H9 (cell line): ENCODE measurements at regions not wholly inside any gene's neighbourhood (a gene's known extent, or its start where the extent isn't known, plus 50 kb on each side); places are given as distances from the start of the nearest gene placed in this dataset.

ENCODE experiments used
- DNase-seq: peaks from one replicate; pipeline ENCODE4 v3.0.0-alpha.2; 2017
- H2AFZ ChIP-seq: one replicate; pipeline ENCODE4 v1.6.1; 2013; ENCODE audit warnings: mild to moderate bottlenecking, low read length, control low read depth, moderate library complexity
- H2AK5ac ChIP-seq: 2 replicates; pipeline ENCODE4 v1.6.1; 2013; ENCODE audit warnings: low read length, control low read depth, mixed read lengths; ENCODE audit not compliant: insufficient read length
- H2BK120ac ChIP-seq: one replicate; pipeline ENCODE4 v1.6.1; 2013; ENCODE audit warnings: low read depth, mild to moderate bottlenecking, low read length, control low read depth, inconsistent platforms; ENCODE audit not compliant: poor library complexity, severe bottlenecking
- H2BK12ac ChIP-seq: 2 replicates; pipeline ENCODE4 v1.6.1; 2013; ENCODE audit warnings: low read length, control low read depth, mixed read lengths, low read depth; ENCODE audit not compliant: insufficient read length
- H2BK15ac ChIP-seq: 2 replicates; pipeline ENCODE4 v1.6.1; 2013; ENCODE audit warnings: low read depth, low read length, control low read depth
- H2BK20ac ChIP-seq: one replicate; pipeline ENCODE4 v1.6.1; 2013; ENCODE audit warnings: low read depth, mild to moderate bottlenecking, low read length, control low read depth, inconsistent platforms; ENCODE audit not compliant: poor library complexity, severe bottlenecking
- H2BK5ac ChIP-seq: 2 replicates; pipeline ENCODE4 v1.6.1; 2013; ENCODE audit warnings: low read length, control low read depth, mixed read lengths; ENCODE audit not compliant: insufficient read length
- H3K14ac ChIP-seq: 2 replicates; pipeline ENCODE4 v1.6.1; 2013; ENCODE audit warnings: low read length, control low read depth; ENCODE audit not compliant: insufficient read depth
- H3K18ac ChIP-seq: 2 replicates; pipeline ENCODE4 v1.6.1; 2013; ENCODE audit warnings: low read depth, mild to moderate bottlenecking, mixed read lengths, low read length, control low read depth; ENCODE audit not compliant: insufficient read length
- H3K23ac ChIP-seq: 2 replicates; pipeline ENCODE4 v1.6.1; 2013; ENCODE audit warnings: low read length, control low read depth, mixed read lengths, low read depth; ENCODE audit not compliant: insufficient read length
- H3K23me2 ChIP-seq: 2 replicates; pipeline ENCODE4 v1.6.1; 2013; ENCODE audit warnings: low read depth, mild to moderate bottlenecking, mixed read lengths, low read length, control low read depth; ENCODE audit not compliant: insufficient read length, poor library complexity, severe bottlenecking
- H3K27ac ChIP-seq: 2 replicates; pipeline ENCODE4 v1.5.1; 2013; ENCODE audit warnings: low read length, control low read depth, mixed read lengths, low read depth; ENCODE audit not compliant: insufficient read length
- H3K27me3 ChIP-seq: 2 replicates; pipeline ENCODE4 v1.6.1; 2013; ENCODE audit warnings: low read length, control low read depth, inconsistent platforms; ENCODE audit not compliant: insufficient read depth
- H3K4ac ChIP-seq: 2 replicates; pipeline ENCODE4 v1.6.1; 2013; ENCODE audit warnings: low read depth, mild to moderate bottlenecking, control low read depth, inconsistent platforms, low read length, moderate library complexity
- H3K4me1 ChIP-seq: 2 replicates; pipeline ENCODE4 v1.6.1; 2013; ENCODE audit warnings: low read length, control low read depth, inconsistent platforms; ENCODE audit not compliant: insufficient read depth
- H3K4me2 ChIP-seq: 2 replicates; pipeline ENCODE4 v1.6.1; 2013; ENCODE audit warnings: low read length, control low read depth, mixed read lengths; ENCODE audit not compliant: insufficient read length, insufficient read depth
- H3K56ac ChIP-seq: 2 replicates; pipeline ENCODE4 v1.6.1; 2013; ENCODE audit warnings: low read depth, mild to moderate bottlenecking, mixed read lengths, low read length, control low read depth; ENCODE audit not compliant: insufficient read length
- H3K79me1 ChIP-seq: 2 replicates; pipeline ENCODE4 v1.6.1; 2013; ENCODE audit warnings: low read depth, mild to moderate bottlenecking, moderate library complexity, low read length, control low read depth, inconsistent platforms; ENCODE audit not compliant: insufficient read depth, poor library complexity, severe bottlenecking
- H3K79me2 ChIP-seq: 2 replicates; pipeline ENCODE4 v1.6.1; 2013; ENCODE audit warnings: low read length, control low read depth, inconsistent platforms; ENCODE audit not compliant: insufficient read depth
- H3K9ac ChIP-seq: 2 replicates; pipeline ENCODE4 v1.6.1; 2013; ENCODE audit warnings: low read length, control low read depth, mixed read lengths; ENCODE audit not compliant: insufficient read length; ENCODE audit errors: extremely low read depth
- H3K9me3 ChIP-seq: one replicate; pipeline ENCODE4 v1.6.1; 2013; ENCODE audit warnings: low read depth, low read length, inconsistent platforms; ENCODE audit not compliant: control insufficient read depth
- H3T11ph ChIP-seq: one replicate; pipeline ENCODE4 v1.6.1; 2013; ENCODE audit warnings: mild to moderate bottlenecking, low read length, control low read depth, inconsistent platforms
- H4K20me1 ChIP-seq: one replicate; pipeline ENCODE4 v1.6.1; 2013; ENCODE audit not compliant: control insufficient read depth, insufficient read length, insufficient read depth
- H4K5ac ChIP-seq: 2 replicates; pipeline ENCODE4 v1.6.1; 2013; ENCODE audit warnings: low read depth, mild to moderate bottlenecking, mixed read lengths, low read length, control low read depth; ENCODE audit not compliant: insufficient read length
- H4K8ac ChIP-seq: replicated peaks from 2 replicates; pipeline ENCODE4 v1.6.1; 2013; ENCODE audit warnings: low read length, control low read depth, mixed read lengths, low read depth; ENCODE audit not compliant: insufficient read length
- H4K91ac ChIP-seq: 2 replicates; pipeline ENCODE4 v1.6.1; 2013; ENCODE audit warnings: low read depth, mild to moderate bottlenecking, moderate library complexity, mixed read lengths, low read length, control low read depth; ENCODE audit not compliant: insufficient read length
- H3K27ac Mint-ChIP-seq, 3 experiments: 2 replicates in 2 of 3; 3 replicates in 1 of 3; pipeline ENCODE4 v1.8.0; 2020 to 2021; ENCODE audit warnings: mixed read lengths in 3 of 3, mild to moderate bottlenecking in 1 of 3, moderate library complexity in 1 of 3
- H3K27me3 Mint-ChIP-seq: 2 replicates; pipeline ENCODE4 v1.8.0; 2021; ENCODE audit warnings: low read depth, mild to moderate bottlenecking, moderate library complexity, mixed read lengths
- H3K36me3 Mint-ChIP-seq, 3 experiments: 2 replicates in 2 of 3; 3 replicates in 1 of 3; pipeline ENCODE4 v1.8.0; 2020 to 2021; ENCODE audit warnings: low read depth in 3 of 3, mixed read lengths in 3 of 3; ENCODE audit not compliant: insufficient read depth in 1 of 3
- H3K4me1 Mint-ChIP-seq, 2 experiments: 2 replicates each; pipeline ENCODE4 v1.8.0; 2020; ENCODE audit warnings: mixed read lengths in 2 of 2
- H3K4me3 Mint-ChIP-seq, 2 experiments: 2 replicates in 1 of 2; 3 replicates in 1 of 2; pipeline ENCODE4 v1.8.0; 2020 to 2021; ENCODE audit warnings: mild to moderate bottlenecking in 2 of 2, mixed read lengths in 2 of 2, moderate library complexity in 1 of 2
- H3K9me3 Mint-ChIP-seq, 2 experiments: 2 replicates in 1 of 2; 3 replicates in 1 of 2; pipeline ENCODE4 v1.8.0; 2020; ENCODE audit warnings: mild to moderate bottlenecking in 2 of 2, mixed read lengths in 2 of 2, moderate library complexity in 1 of 2
- WGBS: extraction: QIAGEN DNeasy Blood & Tissue Kit; methylation state at CpG from one replicate; pipeline ENCODE4 v1.1.7; 2013; ENCODE audit warnings: missing lambda C conversion rate, low lambda C conversion rate, mixed read lengths; ENCODE audit not compliant: insufficient read length; ENCODE audit errors: extremely low coverage; 5-methylcytosine and 5-hydroxymethylcytosine counted together
- TF ChIP-seq, protein P1 (sequence below): fragments of 200-600 bp; sonication (generic); conservative IDR thresholded peaks from 3 replicates; pipeline ENCODE4 v1.8.0; 2021; ENCODE audit warnings: antibody characterized with exemption, mild to moderate bottlenecking

DNA sequence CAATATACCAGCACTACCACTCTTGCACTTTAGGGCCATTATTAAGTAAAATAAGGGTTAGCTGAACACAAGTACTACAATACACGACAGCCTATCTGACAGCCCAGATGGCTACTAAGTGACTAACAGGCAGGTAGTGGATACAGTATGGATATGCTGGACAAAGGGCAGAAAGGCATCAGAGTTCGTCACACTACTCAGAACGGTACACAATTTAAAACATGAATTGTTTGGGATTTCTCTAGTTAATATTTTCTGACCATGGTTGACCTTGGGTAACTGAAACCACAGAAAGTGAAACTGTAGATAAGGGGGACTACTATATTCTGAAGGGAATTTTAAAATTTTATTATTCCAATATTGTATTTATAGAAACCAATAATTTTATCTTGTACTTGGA lies 101.3 kb upstream of the SKAP2 start:
- H3K9ac ChIP-seq, result no peak overlapping the region
- H3K79me1 ChIP-seq, result no peaks in the 10 kb centered on the region
- peaks cover 4% of the 10 kb centered on the region for H3K27me3 Mint-ChIP-seq
- no peak overlapping the region for H2BK15ac ChIP-seq
- no peak overlapping the region for H4K5ac ChIP-seq
- H3K79me2 ChIP-seq, result no peaks in the 10 kb centered on the region
- no peak overlapping the region for H3K4ac ChIP-seq
- peaks cover 0 to 2% of the 10 kb centered on the region in 2 experiments; a peak in 2 of 5 replicates for H3K9me3 Mint-ChIP-seq
- no peaks in the 10 kb centered on the region for H3K27me3 ChIP-seq
- H3K56ac ChIP-seq, result no peak overlapping the region
- no peak overlapping the region for H2BK5ac ChIP-seq
- H3K27ac Mint-ChIP-seq, result no peak overlapping the region
- H3K9me3 ChIP-seq, result no peaks in the 10 kb centered on the region
- no peak overlapping the region for H2BK12ac ChIP-seq
- no peaks in the 10 kb centered on the region for H3K4me1 ChIP-seq
- no peak overlapping the region for H3T11ph ChIP-seq
- H3K4me3 Mint-ChIP-seq, result no peak overlapping the region
- H2BK20ac ChIP-seq, result no peak overlapping the region
- H3K36me3 Mint-ChIP-seq, result peaks cover 0 to under 1% (median 0%) of the 10 kb centered on the region in 3 experiments; a peak in 3 of 7 replicates
- H3K18ac ChIP-seq, result no peak overlapping the region
- H3K23me2 ChIP-seq, result no peaks in the 10 kb centered on the region
- TF ChIP-seq, protein P1, sequence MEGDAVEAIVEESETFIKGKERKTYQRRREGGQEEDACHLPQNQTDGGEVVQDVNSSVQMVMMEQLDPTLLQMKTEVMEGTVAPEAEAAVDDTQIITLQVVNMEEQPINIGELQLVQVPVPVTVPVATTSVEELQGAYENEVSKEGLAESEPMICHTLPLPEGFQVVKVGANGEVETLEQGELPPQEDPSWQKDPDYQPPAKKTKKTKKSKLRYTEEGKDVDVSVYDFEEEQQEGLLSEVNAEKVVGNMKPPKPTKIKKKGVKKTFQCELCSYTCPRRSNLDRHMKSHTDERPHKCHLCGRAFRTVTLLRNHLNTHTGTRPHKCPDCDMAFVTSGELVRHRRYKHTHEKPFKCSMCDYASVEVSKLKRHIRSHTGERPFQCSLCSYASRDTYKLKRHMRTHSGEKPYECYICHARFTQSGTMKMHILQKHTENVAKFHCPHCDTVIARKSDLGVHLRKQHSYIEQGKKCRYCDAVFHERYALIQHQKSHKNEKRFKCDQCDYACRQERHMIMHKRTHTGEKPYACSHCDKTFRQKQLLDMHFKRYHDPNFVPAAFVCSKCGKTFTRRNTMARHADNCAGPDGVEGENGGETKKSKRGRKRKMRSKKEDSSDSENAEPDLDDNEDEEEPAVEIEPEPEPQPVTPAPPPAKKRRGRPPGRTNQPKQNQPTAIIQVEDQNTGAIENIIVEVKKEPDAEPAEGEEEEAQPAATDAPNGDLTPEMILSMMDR, result no peak
- no peak overlapping the region for H3K4me2 ChIP-seq
- H3K27ac ChIP-seq, result no peak overlapping the region
- WGBS, result no CpG with 5 or more reads among the region's 3 CpGs
- no peaks in the 10 kb centered on the region for H4K20me1 ChIP-seq
- H3K4me1 Mint-ChIP-seq, result no peaks in the 10 kb centered on the region
- no peak for DNase-seq
- H4K91ac ChIP-seq, result no peak overlapping the region
- no peak overlapping the region for H3K14ac ChIP-seq
- H4K8ac ChIP-seq, result no peak overlapping the region
- no peak overlapping the region for H2AFZ ChIP-seq
- no peak overlapping the region for H2AK5ac ChIP-seq
- H3K23ac ChIP-seq, result no peak overlapping the region
- no peak overlapping the region for H2BK120ac ChIP-seq
